ENCODE measurements at regions not wholly inside any gene's neighbourhood (a gene's known extent, or its start where the extent isn't known, plus 50 kb on each side); places are given as distances from the start of the nearest gene placed in this dataset.

GRCh38 chr2:9789371-9789770, 53.9 kb upstream of the TAF1B start:
- Histone ChIP-seq H3K4me3 (no peak overlapping the region), H3K9me3 (peaks cover 0 to 15% (median 0%) of the 10 kb centered on the region in 3 donors), H3K27me3 (no peaks in the 10 kb centered on the region), H3K27ac (no peak overlapping the region), H3K36me3 (no peaks in the 10 kb centered on the region), H3K4me1 (peaks cover 0 to 20% (median 0%) of the 10 kb centered on the region in 3 donors)
- no peak for TF ChIP-seq EP300 (IDR thresholded peaks at IDR 0.05)
- TF ChIP-seq, protein P1, sequence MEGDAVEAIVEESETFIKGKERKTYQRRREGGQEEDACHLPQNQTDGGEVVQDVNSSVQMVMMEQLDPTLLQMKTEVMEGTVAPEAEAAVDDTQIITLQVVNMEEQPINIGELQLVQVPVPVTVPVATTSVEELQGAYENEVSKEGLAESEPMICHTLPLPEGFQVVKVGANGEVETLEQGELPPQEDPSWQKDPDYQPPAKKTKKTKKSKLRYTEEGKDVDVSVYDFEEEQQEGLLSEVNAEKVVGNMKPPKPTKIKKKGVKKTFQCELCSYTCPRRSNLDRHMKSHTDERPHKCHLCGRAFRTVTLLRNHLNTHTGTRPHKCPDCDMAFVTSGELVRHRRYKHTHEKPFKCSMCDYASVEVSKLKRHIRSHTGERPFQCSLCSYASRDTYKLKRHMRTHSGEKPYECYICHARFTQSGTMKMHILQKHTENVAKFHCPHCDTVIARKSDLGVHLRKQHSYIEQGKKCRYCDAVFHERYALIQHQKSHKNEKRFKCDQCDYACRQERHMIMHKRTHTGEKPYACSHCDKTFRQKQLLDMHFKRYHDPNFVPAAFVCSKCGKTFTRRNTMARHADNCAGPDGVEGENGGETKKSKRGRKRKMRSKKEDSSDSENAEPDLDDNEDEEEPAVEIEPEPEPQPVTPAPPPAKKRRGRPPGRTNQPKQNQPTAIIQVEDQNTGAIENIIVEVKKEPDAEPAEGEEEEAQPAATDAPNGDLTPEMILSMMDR (IDR thresholded peaks at IDR 0.05): no peak
- no peak for TF ChIP-seq POLR2AphosphoS5 (IDR thresholded peaks at IDR 0.05)
- no peak for TF ChIP-seq POLR2A (IDR thresholded peaks at IDR 0.05)
- WGBS, 2 donors (ENCODE audit: low coverage in 1 of 2): 70% methylated on average over 2 of the region's 10 CpGs; no CpG with 5 or more reads in 1 of the 2 donors
- no peak for ATAC-seq

DNA sequence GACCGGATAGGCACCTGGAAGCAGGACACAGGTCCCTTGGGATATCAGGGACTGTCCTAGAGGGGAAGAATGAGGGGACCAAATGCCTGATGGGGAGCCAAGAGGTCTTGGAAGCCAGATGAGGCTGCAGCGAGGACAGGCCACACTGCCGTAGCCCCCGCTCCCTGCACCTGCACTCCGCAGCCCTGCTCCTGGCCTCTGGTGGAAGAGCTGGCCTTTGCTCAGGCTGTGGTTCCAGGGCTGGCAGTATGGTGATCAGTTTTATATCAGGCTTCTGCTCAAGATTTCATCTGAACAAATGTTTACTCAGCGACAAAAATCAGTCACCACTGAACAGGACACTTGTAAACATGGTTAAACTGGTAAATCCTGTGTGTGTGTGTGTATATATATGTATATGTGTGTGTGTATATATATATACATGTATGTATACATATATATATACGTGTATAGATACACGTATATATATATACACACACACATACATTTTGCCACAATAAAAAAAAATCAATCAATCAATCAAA, 52.5 kb upstream of the TAF1B start:
- Histone ChIP-seq H3K36me3 (no peaks in the 10 kb centered on the region), H3K27me3 (no peaks in the 10 kb centered on the region), H3K4me1 (peaks cover 0 to 20% (median 0%) of the 10 kb centered on the region in 3 donors), H3K27ac (no peak overlapping the region), H3K9me3 (peaks cover 0 to 15% (median 0%) of the 10 kb centered on the region in 3 donors), H3K4me3 (no peak overlapping the region)
- 83 to 91% methylated on average over 2 to 7 of the region's 8 CpGs for WGBS, 2 donors (ENCODE audit: low coverage in 1 of 2)
- no peak for ATAC-seq
- TF ChIP-seq, protein P1 (IDR thresholded peaks at IDR 0.05): no peak
- no peak for TF ChIP-seq POLR2A (IDR thresholded peaks at IDR 0.05)
- no peak for TF ChIP-seq POLR2AphosphoS5 (IDR thresholded peaks at IDR 0.05)
- TF ChIP-seq EP300 (IDR thresholded peaks at IDR 0.05): no peak

- TF ChIP-seq POLR2A (IDR thresholded peaks at IDR 0.05) (no peak), EP300 (IDR thresholded peaks at IDR 0.05) (no peak), POLR2AphosphoS5 (IDR thresholded peaks at IDR 0.05) (no peak)
- TF ChIP-seq, protein P1 (IDR thresholded peaks at IDR 0.05): no peak
- H3K4me1 ChIP-seq: peaks cover 0 to 20% (median 0%) of the 10 kb centered on the region in 3 donors
- no peak overlapping the region for H3K27ac ChIP-seq
- 60 to 62% methylated on average over 1 to 3 of the region's 4 CpGs for WGBS, 2 donors (ENCODE audit: low coverage in 1 of 2)
- H3K9me3 ChIP-seq: peaks cover 0 to 15% (median 0%) of the 10 kb centered on the region in 3 donors
- no peaks in the 10 kb centered on the region for H3K27me3 ChIP-seq
- no peaks in the 10 kb centered on the region for H3K36me3 ChIP-seq
- no peak for ATAC-seq
- no peak overlapping the region for H3K4me3 ChIP-seq
Observed at GRCh38 chr2:9791711-9792110, 51.6 kb upstream of the TAF1B start.

DNA sequence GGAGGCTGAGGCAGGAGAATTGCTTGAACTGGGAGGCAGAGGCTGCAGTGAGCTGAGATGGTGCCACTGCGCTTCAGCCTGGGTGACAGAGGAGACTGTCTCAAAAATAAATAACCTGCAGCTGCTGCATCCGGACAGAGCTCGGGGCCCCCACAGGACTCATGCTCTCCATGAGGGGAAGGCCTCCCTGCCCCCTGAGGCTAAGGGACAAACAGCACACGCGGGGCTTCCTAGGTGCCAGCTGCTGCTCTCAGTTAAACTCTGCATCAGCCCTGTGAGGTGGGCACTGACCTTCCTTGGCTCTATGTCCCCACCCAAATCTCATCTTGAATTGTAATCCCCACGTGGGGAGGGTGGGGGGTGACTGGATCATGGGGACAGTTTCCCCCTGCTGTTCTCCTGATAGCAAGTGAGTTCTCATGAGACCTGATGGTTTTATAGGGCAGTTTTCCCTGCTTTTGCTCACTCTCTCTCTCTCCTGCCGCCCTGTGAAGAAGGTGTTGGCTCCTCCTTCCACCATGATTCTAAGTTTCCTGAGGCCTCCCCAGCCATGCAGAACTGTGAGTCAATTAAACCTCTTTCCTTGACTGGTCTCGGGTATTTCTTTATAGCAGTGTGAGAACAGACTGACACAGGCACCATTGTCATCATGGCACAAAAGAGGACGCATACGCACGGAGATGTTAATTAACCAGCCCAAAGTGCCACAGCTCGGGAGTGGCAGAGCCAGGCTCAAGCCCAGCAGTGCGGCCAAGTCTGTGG, 49.9 kb upstream of the TAF1B start:
- H3K27me3 ChIP-seq: no peaks in the 10 kb centered on the region
- H3K27ac ChIP-seq: no peak overlapping the region
- 50 to 88% methylated on average over 1 to 3 of the region's 13 CpGs for WGBS, 2 donors (ENCODE audit: low coverage in 1 of 2)
- peaks cover 0 to 20% (median 0%) of the 10 kb centered on the region in 3 donors for H3K4me1 ChIP-seq
- no peaks in the 10 kb centered on the region for H3K36me3 ChIP-seq
- TF ChIP-seq EP300 (IDR thresholded peaks at IDR 0.05) (no peak), POLR2A (IDR thresholded peaks at IDR 0.05) (no peak), POLR2AphosphoS5 (IDR thresholded peaks at IDR 0.05) (no peak)
- TF ChIP-seq, protein P1 (IDR thresholded peaks at IDR 0.05): no peak
- no peak for ATAC-seq
- peaks cover 0 to 5% (median 0%) of the 10 kb centered on the region in 3 donors for H3K9me3 ChIP-seq
- no peak overlapping the region for H3K4me3 ChIP-seq

Small RNAs in the stretch of these regions (small RNA-seq; reads per million reads assigned to genes)
- gene AC082651.2 (0 reads per million in 4 donors), gene RNU4-73P (0 reads per million in 4 donors)

Data from gastroesophageal sphincter (tissue), 4 donors.